ENCODE measurements at regions not wholly inside any gene's neighbourhood (a gene's known extent, or its start where the extent isn't known, plus 50 kb on each side); places are given as distances from the start of the nearest gene placed in this dataset.
"Not testable (repeated sequence)": the region's sequence is repeated elsewhere in the genome, so short reads cannot be mapped to it uniquely, and the experiment has no call there.

DNA sequence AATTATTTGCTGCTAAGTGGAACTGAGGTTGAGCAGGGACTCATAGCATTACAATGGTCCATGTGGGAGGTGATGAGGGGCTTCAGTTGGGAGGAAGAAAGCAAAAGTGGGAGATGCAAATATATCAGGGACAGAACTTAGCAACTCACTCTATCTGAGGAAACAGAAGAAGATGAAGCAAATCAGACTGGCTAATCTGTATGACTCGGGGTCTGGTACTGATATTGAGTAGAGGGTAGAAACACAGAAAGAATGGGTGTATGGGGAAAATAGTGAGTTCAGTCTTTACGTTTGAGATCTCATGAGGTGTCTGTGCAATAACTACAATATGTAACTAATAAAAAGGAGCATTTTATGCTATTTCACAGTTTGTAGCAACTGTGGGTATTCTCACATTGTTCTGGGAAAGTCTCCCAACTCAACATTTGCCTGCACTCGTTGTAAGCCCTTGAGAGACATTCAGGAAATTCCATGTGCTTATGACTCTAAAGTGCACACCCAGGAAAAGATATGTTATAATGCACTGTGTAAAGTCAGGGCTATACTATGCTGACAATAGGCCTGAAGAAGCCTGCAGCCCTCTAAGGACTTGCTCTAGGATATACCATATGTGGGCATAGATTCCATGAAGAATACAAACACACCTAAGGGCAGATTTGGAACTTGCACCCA lies 183.5 kb downstream of the SPRY2 start:
- TF ChIP-seq, protein P1, sequence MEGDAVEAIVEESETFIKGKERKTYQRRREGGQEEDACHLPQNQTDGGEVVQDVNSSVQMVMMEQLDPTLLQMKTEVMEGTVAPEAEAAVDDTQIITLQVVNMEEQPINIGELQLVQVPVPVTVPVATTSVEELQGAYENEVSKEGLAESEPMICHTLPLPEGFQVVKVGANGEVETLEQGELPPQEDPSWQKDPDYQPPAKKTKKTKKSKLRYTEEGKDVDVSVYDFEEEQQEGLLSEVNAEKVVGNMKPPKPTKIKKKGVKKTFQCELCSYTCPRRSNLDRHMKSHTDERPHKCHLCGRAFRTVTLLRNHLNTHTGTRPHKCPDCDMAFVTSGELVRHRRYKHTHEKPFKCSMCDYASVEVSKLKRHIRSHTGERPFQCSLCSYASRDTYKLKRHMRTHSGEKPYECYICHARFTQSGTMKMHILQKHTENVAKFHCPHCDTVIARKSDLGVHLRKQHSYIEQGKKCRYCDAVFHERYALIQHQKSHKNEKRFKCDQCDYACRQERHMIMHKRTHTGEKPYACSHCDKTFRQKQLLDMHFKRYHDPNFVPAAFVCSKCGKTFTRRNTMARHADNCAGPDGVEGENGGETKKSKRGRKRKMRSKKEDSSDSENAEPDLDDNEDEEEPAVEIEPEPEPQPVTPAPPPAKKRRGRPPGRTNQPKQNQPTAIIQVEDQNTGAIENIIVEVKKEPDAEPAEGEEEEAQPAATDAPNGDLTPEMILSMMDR (IDR thresholded peaks at IDR 0.05; ENCODE audit: low read depth, low read length): no peak
- no peak overlapping the region for H3K4me3 ChIP-seq (ENCODE audit: low read depth, low read length)

DNA sequence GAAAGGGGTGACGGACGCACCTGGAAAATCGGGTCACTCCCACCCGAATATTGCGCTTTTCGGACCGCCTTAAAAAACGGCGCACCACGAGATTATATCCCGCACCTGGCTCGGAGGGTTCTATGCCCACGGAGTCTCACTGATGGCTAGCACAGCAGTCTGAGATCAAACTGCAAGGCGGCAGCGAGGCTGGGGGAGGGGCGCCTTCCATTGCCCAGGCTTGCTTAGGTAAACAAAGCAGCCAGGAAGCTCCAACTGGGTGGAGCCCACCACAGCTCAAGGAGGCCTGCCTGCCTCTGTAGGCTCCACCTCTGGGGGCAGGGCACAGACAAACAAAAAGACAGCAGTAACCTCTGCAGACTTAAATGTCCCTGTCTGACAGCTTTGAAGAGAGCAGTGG lies 188.8 kb downstream of the SPRY2 start:
- H3K4me3 ChIP-seq (ENCODE audit: low read depth, low read length): not testable (repeated sequence)

DNA sequence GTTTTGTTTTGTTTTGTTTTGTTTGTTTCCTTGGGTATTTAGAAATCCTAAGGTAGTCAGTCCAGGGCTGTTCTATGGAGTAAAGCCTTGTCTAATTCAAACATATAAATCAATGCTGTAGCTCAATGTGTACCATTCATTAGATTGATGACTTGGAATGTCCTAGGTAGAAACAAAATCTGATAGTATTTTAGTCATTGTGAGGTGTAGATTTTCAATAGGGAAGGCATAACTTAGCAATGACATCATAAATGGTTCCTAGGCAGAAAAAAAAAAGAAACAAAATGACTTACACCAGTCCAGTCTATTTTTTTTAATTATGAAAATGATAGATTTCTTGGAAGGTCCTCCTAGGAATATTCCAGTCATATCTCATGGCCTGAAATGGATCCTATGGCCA lies 189.9 kb downstream of the SPRY2 start:
- no peak overlapping the region for H3K4me3 ChIP-seq (ENCODE audit: low read depth, low read length)
- TF ChIP-seq, protein P1 (IDR thresholded peaks at IDR 0.05; ENCODE audit: low read depth, low read length): no peak

DNA sequence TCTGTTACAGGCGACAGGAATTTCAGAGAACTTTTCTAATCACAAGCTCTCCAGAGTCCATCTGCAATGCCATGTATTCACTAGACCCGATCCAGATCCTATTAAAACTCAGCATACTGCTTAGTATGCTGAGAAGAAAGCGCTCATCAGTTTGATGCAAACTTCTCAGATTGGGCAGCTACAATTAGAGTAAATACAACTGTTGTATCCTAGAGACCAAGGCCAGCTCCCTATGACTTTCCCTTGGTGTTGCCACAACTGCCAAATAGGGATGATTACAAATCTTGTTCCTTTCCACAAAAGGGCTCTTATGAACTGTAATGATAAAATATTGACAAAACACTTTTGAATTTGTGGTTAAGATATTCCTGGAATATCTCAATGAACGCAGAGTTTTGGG lies 191.2 kb downstream of the SPRY2 start:
- TF ChIP-seq, protein P1 (IDR thresholded peaks at IDR 0.05; ENCODE audit: low read depth, low read length): no peak
- H3K4me3 ChIP-seq (ENCODE audit: low read depth, low read length): no peak overlapping the region

DNA sequence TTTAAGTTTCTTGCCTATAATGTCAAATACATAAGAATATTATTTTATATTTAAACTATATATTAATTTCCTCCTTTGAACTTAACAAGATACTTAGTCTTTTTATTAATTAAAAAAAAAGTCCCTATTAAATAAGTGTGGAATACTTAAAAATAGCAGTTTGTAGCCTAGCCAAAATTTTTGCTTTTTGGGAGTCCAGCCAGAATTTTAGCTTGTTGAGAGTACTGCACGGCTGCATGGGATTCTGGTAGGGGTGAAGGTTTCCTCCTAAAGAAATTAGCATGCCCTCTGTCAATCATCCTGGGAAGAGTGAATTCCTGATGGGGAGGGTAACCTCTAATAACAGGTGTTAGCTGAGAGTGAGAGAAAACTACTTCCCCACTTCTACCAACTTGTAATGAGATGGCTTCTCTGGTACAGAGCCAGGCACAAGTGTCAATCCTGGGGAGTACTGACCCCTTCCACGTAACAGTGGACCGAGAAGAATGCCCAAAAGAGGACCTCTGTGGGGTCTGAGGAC lies 195.7 kb downstream of the SPRY2 start:
- TF ChIP-seq, protein P1 (IDR thresholded peaks at IDR 0.05; ENCODE audit: low read depth, low read length): no peak
- H3K4me3 ChIP-seq (ENCODE audit: low read depth, low read length): no peak overlapping the region

DNA sequence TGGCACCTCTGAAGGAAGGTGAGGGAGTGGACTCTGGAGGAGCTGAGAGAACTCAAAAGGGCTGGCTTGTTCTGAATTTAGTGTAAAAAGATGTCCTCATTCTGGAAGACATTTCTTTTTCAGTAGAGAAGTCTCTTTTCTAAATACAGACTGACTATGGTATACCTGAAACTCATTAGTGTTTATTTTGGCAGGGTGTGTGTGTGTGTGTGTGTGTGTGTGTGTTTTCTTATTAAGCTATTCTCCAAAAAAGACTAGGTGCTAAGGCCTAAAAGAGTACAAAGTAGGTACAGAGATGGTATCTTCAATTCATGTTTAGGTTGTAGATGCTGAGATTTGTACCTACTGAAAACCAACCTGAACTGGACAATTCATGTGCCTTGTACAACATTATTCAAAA lies 196.4 kb downstream of the SPRY2 start:
- no peak overlapping the region for H3K4me3 ChIP-seq (ENCODE audit: low read depth, low read length)
- TF ChIP-seq, protein P1 (IDR thresholded peaks at IDR 0.05; ENCODE audit: low read depth, low read length): no peak

DNA sequence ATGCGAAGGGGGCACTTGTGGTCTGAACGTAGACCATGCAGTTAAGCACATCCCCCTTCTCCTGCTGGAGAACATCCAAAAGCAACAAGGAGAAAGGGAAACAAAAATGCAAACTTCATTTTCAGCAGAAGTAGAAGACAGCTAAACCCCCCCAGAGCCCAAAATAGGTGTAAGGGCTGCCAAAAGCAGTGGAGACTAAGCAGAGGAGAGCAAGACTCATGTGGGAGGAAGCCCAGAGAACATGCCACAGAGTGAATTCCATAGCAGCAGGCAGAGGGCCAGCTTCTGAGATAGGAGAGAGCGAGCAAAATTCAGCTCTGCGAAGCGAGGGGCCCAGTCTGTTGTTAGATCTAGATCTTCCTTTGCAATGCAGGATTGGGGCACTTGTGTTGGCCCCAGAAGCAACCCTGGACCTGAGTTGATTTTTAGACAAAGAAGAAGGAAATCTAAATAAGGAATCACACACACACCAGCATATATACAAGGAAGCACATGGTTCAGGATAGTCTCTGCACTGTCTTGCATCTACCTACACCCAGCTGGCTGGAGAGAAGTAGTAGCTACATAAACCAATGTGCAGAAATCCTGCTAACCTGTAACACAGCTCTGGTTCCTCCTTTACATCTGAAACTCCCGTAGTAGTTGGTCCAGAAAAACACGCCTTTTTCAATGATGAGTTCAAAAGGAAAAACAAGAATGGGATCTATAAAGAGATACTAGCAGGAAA lies 199.6 kb downstream of the SPRY2 start:
- TF ChIP-seq, protein P1 (IDR thresholded peaks at IDR 0.05; ENCODE audit: low read depth, low read length): no peak
- H3K4me3 ChIP-seq (ENCODE audit: low read depth, low read length): no peak overlapping the region; the same call in 1 of the 2 replicates

Measured in WI38 (cell line).